CD4-positive, CD25-positive, alpha-beta regulatory T cell (primary cell): ENCODE measurements at regions not wholly inside any gene's neighbourhood (a gene's known extent, or its start where the extent isn't known, plus 50 kb on each side); places are given as distances from the start of the nearest gene placed in this dataset.

Experiments
- ATAC-seq, 2 donors: fragments of 150-1000 bp; cut with Tn5 transposase; one replicate each; pipeline ENCODE4 v1.10.0; 2021; ENCODE audit warnings: low read depth in 2 of 2, moderate number of reproducible peaks in 2 of 2, moderate library complexity in 1 of 2
- DNase-seq, 3 donors: peaks; one replicate each; pipeline versions ENCODE4 v3.0.0 to v3.0.0-alpha.2; 2012 to 2022; ENCODE audit warnings: mixed read lengths in 1 of 3
- H3K27ac ChIP-seq: one replicate; pipeline ENCODE4 v1.7.0; 2013; ENCODE audit warnings: mild to moderate bottlenecking, low read length; ENCODE audit not compliant: insufficient read depth, poor library complexity, severe bottlenecking
- H3K27me3 ChIP-seq: one replicate; pipeline ENCODE4 v1.7.0; 2013; ENCODE audit warnings: low read length; ENCODE audit not compliant: control insufficient read depth, insufficient read depth
- H3K36me3 ChIP-seq: one replicate; pipeline ENCODE4 v1.7.0; 2013; ENCODE audit warnings: mild to moderate bottlenecking, low read length, moderate library complexity; ENCODE audit not compliant: control insufficient read depth, insufficient read depth
- H3K4me1 ChIP-seq: 2 replicates; pipeline ENCODE4 v1.7.0; 2013; ENCODE audit warnings: mild to moderate bottlenecking, low read length; ENCODE audit not compliant: insufficient read depth, control insufficient read depth, poor library complexity, severe bottlenecking
- H3K4me3 ChIP-seq: one replicate; pipeline ENCODE4 v1.7.0; 2013; ENCODE audit warnings: low read depth, mild to moderate bottlenecking, low read length, moderate library complexity
- H3K9me3 ChIP-seq, 2 experiments: 1 replicate in 1 of 2; 2 replicates in 1 of 2; pipeline ENCODE4 v1.7.0; 2013; ENCODE audit warnings: low read length in 2 of 2, mild to moderate bottlenecking in 1 of 2, moderate library complexity in 1 of 2; ENCODE audit not compliant: control insufficient read depth in 2 of 2
- H3K27ac Mint-ChIP-seq, 3 donors: one replicate each; pipeline ENCODE4 v1.8.0; 2020 to 2022; ENCODE audit warnings: mild to moderate bottlenecking in 3 of 3, mixed read lengths in 3 of 3, moderate library complexity in 2 of 3
- H3K27me3 Mint-ChIP-seq: one replicate; pipeline ENCODE4 v1.8.0; 2022; ENCODE audit warnings: mild to moderate bottlenecking, mixed read lengths
- H3K36me3 Mint-ChIP-seq: one replicate; pipeline ENCODE4 v1.8.0; 2020; ENCODE audit warnings: mixed read lengths
- H3K4me1 Mint-ChIP-seq, 4 donors: one replicate each; pipeline ENCODE4 v1.8.0; 2020 to 2022; ENCODE audit warnings: mixed read lengths in 4 of 4, mild to moderate bottlenecking in 1 of 4
- H3K4me3 Mint-ChIP-seq, 4 donors: one replicate each; pipeline ENCODE4 v1.8.0; 2020 to 2022; ENCODE audit warnings: mild to moderate bottlenecking in 4 of 4, mixed read lengths in 4 of 4, moderate library complexity in 3 of 4
- H3K9me3 Mint-ChIP-seq, 7 donors: one replicate each; pipeline ENCODE4 v1.8.0; 2020 to 2022; ENCODE audit warnings: mixed read lengths in 7 of 7, mild to moderate bottlenecking in 3 of 7, moderate library complexity in 2 of 7

DNA sequence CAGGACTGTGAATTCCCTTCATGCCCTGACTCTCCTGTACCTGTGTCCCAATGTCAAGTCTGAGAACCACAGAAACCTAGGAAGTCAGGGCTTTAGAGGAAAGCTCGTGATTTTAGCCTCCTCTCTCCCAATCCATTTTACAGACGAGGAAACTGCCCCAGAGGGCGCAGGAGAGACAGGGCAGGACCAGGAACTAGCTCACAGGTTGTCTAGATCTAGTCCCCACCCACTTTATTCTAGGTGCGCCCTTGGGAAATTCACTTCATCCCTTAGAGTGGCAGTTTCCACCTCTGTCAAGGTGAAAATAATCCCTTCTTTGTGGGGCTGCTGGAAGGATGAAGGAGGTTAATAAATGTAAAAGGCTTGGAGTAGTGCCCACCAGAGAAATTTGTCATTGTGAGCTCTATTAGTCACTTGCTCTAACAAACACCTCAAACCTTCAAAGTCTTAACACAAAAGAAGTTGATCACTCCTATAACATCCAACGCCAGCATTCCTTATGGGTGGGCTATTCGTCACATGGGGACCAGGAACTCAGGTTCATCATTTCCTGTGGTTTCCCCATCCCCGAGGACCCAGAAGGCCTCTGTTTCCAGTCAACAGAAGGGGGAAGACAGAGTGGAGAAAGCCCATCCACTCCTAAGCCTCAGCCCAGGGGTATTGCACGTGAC lies 282.3 kb downstream of the XXYLT1 start:
- Histone ChIP-seq H3K9me3 (no peaks in the 10 kb centered on the region), H3K36me3 (no peaks in the 10 kb centered on the region), H3K27me3 (no peaks in the 10 kb centered on the region), H3K4me3 (no peak overlapping the region), H3K27ac (no peak overlapping the region), H3K4me1 (no peaks in the 10 kb centered on the region)
- DNase-seq (no peak), ATAC-seq (no peak)
- Mint-ChIP-seq H3K4me3 (no peak overlapping the region), H3K27ac (peak overlapping the region in 1 of 3 donors; percentile 84), H3K36me3 (no peaks in the 10 kb centered on the region), H3K4me1 (no peaks in the 10 kb centered on the region), H3K9me3 (peaks cover 0 to 1% (median 0%) of the 10 kb centered on the region in 7 donors), H3K27me3 (peaks cover 15% of the 10 kb centered on the region)

DNA sequence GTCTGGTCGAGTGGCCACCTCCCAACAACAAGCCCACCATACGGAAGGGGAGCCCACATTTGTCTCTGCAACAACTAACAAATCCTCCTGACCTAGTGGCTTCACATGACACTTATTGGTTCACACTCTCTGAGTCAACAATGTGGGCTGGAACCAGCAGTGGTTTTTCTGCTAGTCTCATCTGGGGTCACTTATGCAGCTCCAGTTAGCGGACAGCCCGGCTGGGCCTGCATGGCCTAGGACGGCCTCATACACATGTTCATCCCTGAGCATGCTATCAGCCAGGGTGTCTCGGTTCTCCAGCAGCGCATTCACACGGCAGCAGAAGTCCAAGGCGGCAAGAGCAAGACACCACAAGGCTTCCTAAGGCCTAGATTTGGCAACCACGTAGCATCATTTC lies 281.7 kb downstream of the XXYLT1 start:
- DNase-seq (no peak), ATAC-seq (no peak)
- Mint-ChIP-seq H3K27me3 (peaks cover 9% of the 10 kb centered on the region), H3K4me3 (no peak overlapping the region), H3K27ac (no peak overlapping the region), H3K9me3 (peaks cover 0 to 1% (median 0%) of the 10 kb centered on the region in 7 donors), H3K4me1 (no peaks in the 10 kb centered on the region), H3K36me3 (no peaks in the 10 kb centered on the region)
- Histone ChIP-seq H3K27me3 (no peaks in the 10 kb centered on the region), H3K36me3 (no peaks in the 10 kb centered on the region), H3K4me3 (no peak overlapping the region), H3K9me3 (no peaks in the 10 kb centered on the region), H3K4me1 (no peaks in the 10 kb centered on the region), H3K27ac (no peak overlapping the region)

DNA sequence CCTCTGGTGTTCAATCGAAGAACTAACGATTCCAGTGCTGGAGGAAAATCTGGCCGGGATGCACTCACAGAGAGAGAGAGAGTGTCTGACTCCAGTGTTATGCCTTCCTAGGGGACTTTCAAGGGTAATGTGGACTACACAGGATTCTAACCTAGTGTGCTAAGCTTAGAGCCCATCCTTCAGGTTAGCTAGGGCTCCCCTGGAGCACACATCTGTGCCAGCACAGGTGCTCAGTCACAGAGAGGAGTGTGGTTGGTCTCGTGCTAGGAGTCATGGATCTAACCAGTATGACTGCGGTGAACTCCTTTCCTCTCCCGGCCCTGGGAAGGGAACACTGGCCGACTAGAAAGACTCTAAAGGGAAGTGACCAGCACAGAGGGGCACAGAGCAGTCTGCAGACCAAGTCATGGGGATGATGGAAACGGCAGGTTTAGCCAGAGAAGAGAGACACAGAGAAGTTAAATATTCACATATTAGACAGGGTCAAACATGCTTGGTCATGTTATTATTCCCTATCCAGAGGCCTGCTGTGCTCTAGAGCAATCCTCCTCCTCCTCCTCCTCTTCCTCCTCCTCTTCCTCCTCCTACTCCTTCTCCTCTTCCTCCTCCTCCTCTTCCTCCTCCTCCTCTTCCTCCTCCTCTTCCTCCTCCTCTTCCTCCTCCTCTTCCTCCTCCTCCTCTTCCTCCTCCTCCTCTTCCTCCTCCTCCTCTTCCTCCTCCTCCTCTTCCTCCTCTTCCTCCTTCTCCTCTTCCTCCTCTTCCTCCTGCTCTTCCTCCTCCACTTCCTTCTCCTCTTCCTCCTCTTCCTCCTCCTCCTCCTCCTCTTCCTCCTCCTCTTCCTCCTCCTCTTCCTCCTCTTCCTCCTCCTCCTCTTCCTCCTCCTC lies 280.3 kb downstream of the XXYLT1 start:
- Mint-ChIP-seq H3K27me3 (peaks cover 11% of the 10 kb centered on the region), H3K4me3 (no peak overlapping the region), H3K4me1 (no peaks in the 10 kb centered on the region), H3K9me3 (peaks cover 0 to 1% (median 0%) of the 10 kb centered on the region in 7 donors), H3K27ac (no peak overlapping the region), H3K36me3 (no peaks in the 10 kb centered on the region)
- H3K4me3 ChIP-seq: no peak overlapping the region
- H3K36me3 ChIP-seq: no peaks in the 10 kb centered on the region
- H3K27ac ChIP-seq: no peak overlapping the region
- ATAC-seq (no peak), DNase-seq (no peak)
- no peaks in the 10 kb centered on the region for H3K9me3 ChIP-seq
- no peaks in the 10 kb centered on the region for H3K4me1 ChIP-seq
- no peaks in the 10 kb centered on the region for H3K27me3 ChIP-seq

DNA sequence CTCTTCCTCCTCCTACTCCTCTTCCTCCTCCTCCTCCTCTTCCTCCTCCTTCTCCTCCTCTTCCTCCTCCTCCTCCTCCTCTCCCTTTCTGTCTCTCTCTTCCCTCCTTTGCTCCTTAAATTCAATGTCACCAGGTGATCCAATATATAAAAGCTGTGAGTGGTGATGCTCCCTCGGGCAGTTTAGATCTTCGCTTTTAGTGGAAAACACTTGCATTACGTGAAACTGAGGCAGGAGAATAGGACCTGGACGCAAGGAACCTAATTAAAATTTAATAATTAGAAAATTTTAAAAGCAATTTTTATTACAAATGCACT lies 279.7 kb downstream of the XXYLT1 start:
- Histone ChIP-seq H3K27ac (no peak overlapping the region), H3K36me3 (no peaks in the 10 kb centered on the region), H3K27me3 (no peaks in the 10 kb centered on the region), H3K4me1 (no peaks in the 10 kb centered on the region), H3K4me3 (no peak overlapping the region), H3K9me3 (no peaks in the 10 kb centered on the region)
- Mint-ChIP-seq H3K4me1 (no peaks in the 10 kb centered on the region), H3K4me3 (no peak overlapping the region), H3K36me3 (no peaks in the 10 kb centered on the region), H3K27ac (no peak overlapping the region), H3K27me3 (peaks cover 11% of the 10 kb centered on the region), H3K9me3 (peaks cover 0 to 1% (median 0%) of the 10 kb centered on the region in 7 donors)
- ATAC-seq: no peak
- DNase-seq: no peak

DNA sequence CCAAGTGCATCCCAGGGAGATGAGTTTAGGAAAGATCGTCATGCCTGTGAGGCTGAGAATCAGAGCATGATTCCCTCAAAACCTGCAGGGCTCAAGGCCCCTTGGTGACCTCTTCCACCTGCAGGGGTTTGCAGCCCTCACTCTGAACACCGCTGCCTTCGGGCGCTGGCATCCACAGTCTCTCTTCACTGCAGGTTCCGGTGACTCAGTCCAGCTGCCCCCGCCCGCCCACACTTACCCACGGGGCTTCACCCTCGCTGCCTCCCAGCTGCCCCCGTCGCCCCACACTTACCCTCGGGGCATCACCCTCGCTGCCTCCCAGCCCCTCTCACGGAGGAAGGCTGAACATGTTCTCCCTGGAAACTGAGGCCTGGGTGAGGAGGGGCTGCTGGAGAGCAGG lies 277.1 kb downstream of the XXYLT1 start:
- no peak overlapping the region for H3K4me3 Mint-ChIP-seq
- H3K27me3 Mint-ChIP-seq: peaks cover 11% of the 10 kb centered on the region
- H3K9me3 ChIP-seq: no peaks in the 10 kb centered on the region
- peaks cover 0 to 1% (median 0%) of the 10 kb centered on the region in 7 donors for H3K9me3 Mint-ChIP-seq
- H3K36me3 ChIP-seq: no peaks in the 10 kb centered on the region
- no peak overlapping the region for H3K4me3 ChIP-seq
- no peak for DNase-seq
- no peaks in the 10 kb centered on the region for H3K27me3 ChIP-seq
- H3K4me1 ChIP-seq: no peaks in the 10 kb centered on the region
- no peak overlapping the region for H3K27ac ChIP-seq
- H3K4me1 Mint-ChIP-seq: no peaks in the 10 kb centered on the region
- H3K27ac Mint-ChIP-seq: no peak overlapping the region
- no peak for ATAC-seq
- H3K36me3 Mint-ChIP-seq: no peaks in the 10 kb centered on the region

DNA sequence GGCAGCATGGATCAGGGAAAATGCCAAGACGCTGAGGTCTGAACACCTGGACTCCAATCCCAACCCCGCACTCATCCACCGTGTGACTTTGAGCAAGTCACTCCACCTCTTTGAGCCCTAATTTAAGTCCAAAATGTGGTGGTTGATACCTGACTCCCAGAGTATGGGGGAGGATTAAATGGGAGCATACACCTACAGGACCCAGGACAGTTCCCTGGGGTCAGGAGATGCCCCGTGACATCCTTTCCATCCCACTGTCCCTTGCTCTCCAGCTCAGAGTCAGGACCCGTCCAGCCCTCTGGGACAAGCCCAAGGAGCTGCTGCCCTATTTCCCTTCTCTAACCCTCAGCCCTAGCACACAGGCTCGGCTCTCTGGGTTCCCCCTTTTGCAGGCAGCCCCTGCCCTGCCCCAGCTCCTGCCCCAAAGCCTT lies 276.4 kb downstream of the XXYLT1 start:
- DNase-seq (no peak), ATAC-seq (no peak)
- H3K9me3 ChIP-seq: no peaks in the 10 kb centered on the region
- no peaks in the 10 kb centered on the region for H3K36me3 ChIP-seq
- H3K36me3 Mint-ChIP-seq: no peaks in the 10 kb centered on the region
- H3K4me3 ChIP-seq: no peak overlapping the region
- H3K4me3 Mint-ChIP-seq: no peak overlapping the region
- no peaks in the 10 kb centered on the region for H3K4me1 Mint-ChIP-seq
- no peak overlapping the region for H3K27ac ChIP-seq
- no peaks in the 10 kb centered on the region for H3K4me1 ChIP-seq
- no peaks in the 10 kb centered on the region for H3K27me3 ChIP-seq
- peaks cover 11% of the 10 kb centered on the region for H3K27me3 Mint-ChIP-seq
- H3K27ac Mint-ChIP-seq: no peak overlapping the region
- peaks cover 0 to 1% (median 0%) of the 10 kb centered on the region in 7 donors for H3K9me3 Mint-ChIP-seq

DNA sequence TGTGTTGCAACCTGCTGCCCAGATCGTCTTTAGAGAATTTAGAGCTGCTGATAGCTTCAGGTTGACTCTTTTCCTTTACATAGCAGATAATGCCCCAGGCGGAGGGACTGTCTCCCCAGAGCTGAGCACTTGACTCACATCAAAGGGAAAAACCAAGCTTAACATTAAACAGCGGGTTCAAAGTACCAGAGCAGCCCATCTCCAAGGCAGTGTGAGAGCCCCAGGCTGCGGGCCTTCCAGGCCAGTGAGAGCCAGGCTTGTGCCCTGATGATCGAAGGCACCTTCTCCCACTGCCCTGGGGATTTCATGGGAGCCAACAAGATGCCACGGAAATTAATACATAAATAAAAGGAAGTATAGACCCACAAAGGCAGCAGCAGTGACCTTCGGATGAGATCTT lies 275.6 kb downstream of the XXYLT1 start:
- Mint-ChIP-seq H3K4me3 (no peak overlapping the region), H3K9me3 (no peaks in the 10 kb centered on the region), H3K27me3 (peaks cover 11% of the 10 kb centered on the region), H3K27ac (no peak overlapping the region), H3K36me3 (no peaks in the 10 kb centered on the region), H3K4me1 (no peaks in the 10 kb centered on the region)
- H3K4me1 ChIP-seq: no peaks in the 10 kb centered on the region
- no peaks in the 10 kb centered on the region for H3K27me3 ChIP-seq
- no peak overlapping the region for H3K27ac ChIP-seq
- DNase-seq: no peak
- H3K9me3 ChIP-seq: no peaks in the 10 kb centered on the region
- H3K4me3 ChIP-seq: no peak overlapping the region
- H3K36me3 ChIP-seq: no peaks in the 10 kb centered on the region
- ATAC-seq: no peak

DNA sequence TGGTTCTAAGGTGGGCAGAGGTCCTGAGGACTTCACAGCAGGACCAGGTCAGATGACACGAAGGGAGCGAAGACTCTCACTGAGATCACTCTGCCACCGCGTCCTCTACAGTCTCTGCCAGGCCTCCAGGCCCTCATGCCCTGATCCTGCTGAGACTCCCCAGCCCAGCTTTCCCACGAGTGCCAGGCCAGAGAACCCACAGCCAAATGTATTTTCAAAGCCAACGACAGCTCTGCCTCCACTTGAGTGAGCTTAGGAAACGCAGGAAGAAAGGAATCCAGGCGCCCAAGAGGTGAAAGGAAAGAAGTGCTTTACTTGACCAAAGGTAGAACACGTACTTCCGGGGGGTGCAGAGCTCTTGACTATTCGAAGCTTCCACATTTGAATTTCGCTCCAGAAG lies 275.0 kb downstream of the XXYLT1 start:
- ATAC-seq (no peak), DNase-seq (no peak)
- no peaks in the 10 kb centered on the region for H3K27me3 ChIP-seq
- H3K27ac ChIP-seq: no peak overlapping the region
- H3K4me1 ChIP-seq: no peaks in the 10 kb centered on the region
- Mint-ChIP-seq H3K27me3 (peaks cover 11% of the 10 kb centered on the region), H3K27ac (no peak overlapping the region), H3K4me3 (no peak overlapping the region), H3K9me3 (no peaks in the 10 kb centered on the region), H3K4me1 (no peaks in the 10 kb centered on the region), H3K36me3 (no peaks in the 10 kb centered on the region)
- no peaks in the 10 kb centered on the region for H3K36me3 ChIP-seq
- no peak overlapping the region for H3K4me3 ChIP-seq
- no peaks in the 10 kb centered on the region for H3K9me3 ChIP-seq
